AG10803 (cell line): ENCODE measurements at regions not wholly inside any gene's neighbourhood (a gene's known extent, or its start where the extent isn't known, plus 50 kb on each side); places are given as distances from the start of the nearest gene placed in this dataset.

ENCODE experiments used
- DNase-seq: peaks from one replicate; pipeline ENCODE4 v3.0.0; 2010; ENCODE audit warnings: low read depth
- H3K4me3 ChIP-seq: 2 replicates; pipeline ENCODE4 v1.5.1; 2011; ENCODE audit warnings: mild to moderate bottlenecking, low read length, control low read depth
- CTCF ChIP-seq: conservative IDR thresholded peaks from 2 replicates; pipeline ENCODE4 v1.5.1; 2011; ENCODE audit warnings: mild to moderate bottlenecking, low read length, control low read depth, inconsistent platforms

DNA sequence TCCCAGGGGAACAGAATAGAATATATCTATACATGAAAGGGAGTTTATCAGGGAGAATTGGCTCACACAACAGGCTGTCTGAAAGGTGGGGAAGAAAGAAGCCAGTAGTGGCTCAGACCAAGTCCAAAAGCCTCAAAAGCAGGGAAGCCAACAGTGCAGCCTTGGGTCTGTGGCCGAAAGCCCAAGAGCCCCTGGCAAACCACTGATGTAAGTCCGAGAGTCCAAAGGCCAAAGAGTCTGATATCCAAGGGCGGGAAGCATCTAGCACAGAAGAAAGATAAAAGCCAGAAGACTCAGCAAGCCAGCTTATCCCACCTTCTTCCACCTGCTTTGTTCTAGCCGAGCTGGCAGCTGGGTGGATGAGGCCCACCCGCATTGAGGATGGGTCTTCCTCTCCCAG lies 172.5 kb downstream of the CCDC71L start:
- no peak for TF ChIP-seq CTCF
- no peak overlapping the region for H3K4me3 ChIP-seq
- no peak for DNase-seq

DNA sequence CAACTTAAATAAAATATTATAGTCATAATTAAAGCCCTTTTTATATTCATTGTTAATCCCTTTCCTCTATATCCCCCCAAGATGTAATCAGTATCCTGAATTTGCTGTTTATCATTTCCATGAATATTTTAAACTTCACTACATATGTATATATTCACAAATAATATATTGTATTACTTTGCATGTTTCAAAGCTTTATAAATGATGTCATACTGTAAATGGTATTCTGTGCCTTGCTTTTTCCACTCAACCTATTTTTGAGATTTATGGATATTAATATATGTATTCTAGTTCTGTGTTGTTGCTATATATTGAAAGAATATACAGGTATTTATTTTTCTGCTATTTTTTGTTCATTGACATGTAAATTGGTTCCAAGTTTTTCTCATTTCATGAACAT lies 173.1 kb downstream of the CCDC71L start:
- DNase-seq, result no peak
- H3K4me3 ChIP-seq, result no peak overlapping the region
- TF ChIP-seq CTCF, result no peak

GRCh38 chr7:106486331-106486730 lies 174.6 kb downstream of the CCDC71L start:
- DNase-seq, result peak; percentile 90
- no peak overlapping the region for H3K4me3 ChIP-seq
- no peak for TF ChIP-seq CTCF

DNA sequence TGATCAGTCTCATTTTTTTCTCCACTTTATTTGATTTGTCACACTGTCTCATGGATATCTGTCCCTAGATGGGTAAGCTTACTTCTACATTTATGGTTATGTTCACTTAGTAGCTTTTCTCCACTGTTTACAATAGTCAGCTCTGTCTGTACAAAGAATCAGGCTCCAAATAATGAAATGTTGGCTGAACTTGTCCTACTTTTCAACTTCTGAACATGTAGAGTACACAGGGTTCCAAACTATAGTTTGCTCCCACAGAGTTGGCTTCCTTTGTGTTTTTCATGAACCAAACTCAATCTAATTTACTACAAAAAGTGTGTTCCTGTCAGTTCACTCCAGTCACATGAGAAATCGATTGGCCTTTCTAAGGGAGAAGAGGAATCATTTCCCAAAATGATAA lies 175.0 kb downstream of the CCDC71L start:
- H3K4me3 ChIP-seq, result no peak overlapping the region
- no peak for TF ChIP-seq CTCF
- no peak for DNase-seq

- no peak for TF ChIP-seq CTCF
- no peak overlapping the region for H3K4me3 ChIP-seq
- peak; percentile 88 for DNase-seq
These were observed 175.9 kb downstream of the CCDC71L start for GRCh38 chr7:106485031-106485551.

- H3K4me3 ChIP-seq, result no peak overlapping the region
- DNase-seq, result peak; percentile 80
- TF ChIP-seq CTCF, result no peak; the same call in 1 of the 2 replicates
These were observed 176.4 kb downstream of the CCDC71L start for GRCh38 chr7:106484562-106484961.

DNA sequence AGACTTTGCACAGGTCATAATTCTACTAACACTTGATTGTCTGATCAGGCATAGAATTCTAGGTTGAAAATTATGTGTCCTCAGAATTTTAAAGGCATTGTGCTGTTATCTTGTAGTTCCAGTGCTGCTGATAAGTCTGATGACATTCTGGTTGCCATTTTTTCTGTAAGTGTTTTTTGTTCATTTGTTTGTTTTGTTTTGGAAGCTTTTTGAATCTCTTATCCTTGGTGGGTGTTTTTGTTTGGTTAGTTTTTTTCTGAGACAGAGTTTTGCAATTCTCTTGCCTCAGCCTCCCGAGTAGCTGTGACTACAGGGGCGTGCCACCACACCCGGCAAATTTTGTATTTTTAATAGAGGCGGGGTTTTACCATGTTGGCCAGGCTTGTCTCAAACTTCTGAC lies 178.9 kb downstream of the CCDC71L start:
- H3K4me3 ChIP-seq, result no peak overlapping the region
- no peak for TF ChIP-seq CTCF
- no peak for DNase-seq
